ENCODE measurements at regions not wholly inside any gene's neighbourhood (a gene's known extent, or its start where the extent isn't known, plus 50 kb on each side); places are given as distances from the start of the nearest gene placed in this dataset.

DNA sequence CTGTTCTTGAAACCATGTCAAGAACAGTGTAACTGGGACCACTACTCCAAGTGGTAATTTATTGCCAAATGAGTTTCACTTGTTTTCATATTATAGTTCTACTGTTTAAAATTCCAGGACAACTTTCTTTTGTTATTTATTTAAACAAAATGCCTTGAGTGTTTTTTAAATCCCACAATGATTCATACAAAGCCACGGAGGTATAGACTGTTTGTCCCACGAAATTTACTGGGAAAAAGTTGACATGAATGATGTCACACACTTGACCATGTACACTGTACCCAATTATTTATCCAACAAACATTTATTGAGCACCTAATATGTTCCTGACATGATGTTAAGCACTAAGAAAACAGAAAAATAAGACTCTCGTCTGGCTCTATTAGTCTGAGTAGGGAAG lies 243.9 kb upstream of the SIX2 start:
- H3K4me2 ChIP-seq (ENCODE audit: low read length), result no peak overlapping the region
- H3K4me1 ChIP-seq (ENCODE audit: low read length), result no peaks in the 10 kb centered on the region
- no peaks in the 10 kb centered on the region for H4K20me1 ChIP-seq (ENCODE audit: insufficient read depth, low read length)
- no peak overlapping the region for H3K4me3 ChIP-seq (ENCODE audit: low read length)
- H3K79me2 ChIP-seq (ENCODE audit: low read length), result no peaks in the 10 kb centered on the region
- no peak overlapping the region for H3K27ac ChIP-seq (ENCODE audit: low read length)
- no peak overlapping the region for H2AFZ ChIP-seq (ENCODE audit: low read depth, low read length)
- no peaks in the 10 kb centered on the region for H3K9me3 ChIP-seq (ENCODE audit: insufficient read depth, low read length)
- no peak for TF ChIP-seq CTCF (IDR thresholded peaks at IDR 0.05; ENCODE audit: low read depth, low read length)
- TF ChIP-seq EZH2phosphoT487 (IDR thresholded peaks at IDR 0.05; ENCODE audit: low read depth), result no peak
- no peaks in the 10 kb centered on the region for H3K27me3 ChIP-seq (ENCODE audit: low read depth, low read length)
- no peaks in the 10 kb centered on the region for H3K36me3 ChIP-seq (replicated peaks; ENCODE audit: low read depth, low read length)
- H3K9ac ChIP-seq (ENCODE audit: low read length), result no peak overlapping the region

GRCh38 chr2:45250176-45250575 lies 240.9 kb upstream of the SIX2 start:
- Histone ChIP-seq H4K20me1 (ENCODE audit: insufficient read depth, low read length) (no peaks in the 10 kb centered on the region), H3K9ac (ENCODE audit: low read length) (no peak overlapping the region), H3K27me3 (ENCODE audit: low read depth, low read length) (no peaks in the 10 kb centered on the region), H3K27ac (ENCODE audit: low read length) (no peak overlapping the region), H3K9me3 (ENCODE audit: insufficient read depth, low read length) (no peaks in the 10 kb centered on the region), H3K4me3 (ENCODE audit: low read length) (no peak overlapping the region), H3K4me2 (ENCODE audit: low read length) (no peak overlapping the region), H2AFZ (ENCODE audit: low read depth, low read length) (no peak overlapping the region), H3K4me1 (ENCODE audit: low read length) (no peaks in the 10 kb centered on the region), H3K79me2 (ENCODE audit: low read length) (no peaks in the 10 kb centered on the region), H3K36me3 (replicated peaks; ENCODE audit: low read depth, low read length) (no peaks in the 10 kb centered on the region)
- no peak for TF ChIP-seq CTCF (IDR thresholded peaks at IDR 0.05; ENCODE audit: low read depth, low read length)
- TF ChIP-seq EZH2phosphoT487 (IDR thresholded peaks at IDR 0.05; ENCODE audit: low read depth), result no peak

DNA sequence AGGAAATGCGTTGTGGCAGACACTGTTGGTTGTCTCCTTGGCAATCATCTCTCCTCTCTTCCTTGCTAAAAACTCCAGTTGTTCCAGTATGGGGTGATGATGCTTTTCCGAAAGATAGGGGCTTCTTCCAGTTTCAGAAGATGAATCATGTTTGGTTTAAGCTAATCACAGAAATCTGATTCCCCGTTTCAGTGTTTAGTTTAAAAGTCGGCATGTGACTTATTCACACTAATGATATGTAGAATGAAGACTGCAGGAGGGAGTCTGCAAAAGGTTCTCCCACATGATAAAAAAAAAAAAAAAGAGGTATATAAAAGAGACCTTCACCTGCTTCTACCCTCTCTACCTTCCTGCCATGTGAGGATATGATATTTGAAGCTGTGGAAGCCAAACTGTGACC lies 239.0 kb upstream of the SIX2 start:
- no peak overlapping the region for H2AFZ ChIP-seq (ENCODE audit: low read depth, low read length)

GRCh38 chr2:45244928-45245327 lies 235.7 kb upstream of the SIX2 start:
- Histone ChIP-seq H4K20me1 (ENCODE audit: insufficient read depth, low read length) (no peaks in the 10 kb centered on the region), H3K79me2 (ENCODE audit: low read length) (no peaks in the 10 kb centered on the region), H2AFZ (ENCODE audit: low read depth, low read length) (no peak overlapping the region), H3K27ac (ENCODE audit: low read length) (no peak overlapping the region), H3K9me3 (ENCODE audit: insufficient read depth, low read length) (no peaks in the 10 kb centered on the region), H3K9ac (ENCODE audit: low read length) (no peak overlapping the region), H3K27me3 (ENCODE audit: low read depth, low read length) (no peaks in the 10 kb centered on the region; the same call in 1 of the 2 replicates), H3K4me1 (ENCODE audit: low read length) (no peaks in the 10 kb centered on the region), H3K36me3 (replicated peaks; ENCODE audit: low read depth, low read length) (no peaks in the 10 kb centered on the region), H3K4me3 (ENCODE audit: low read length) (no peak overlapping the region), H3K4me2 (ENCODE audit: low read length) (no peak overlapping the region)
- TF ChIP-seq EZH2phosphoT487 (IDR thresholded peaks at IDR 0.05; ENCODE audit: low read depth) (no peak), CTCF (IDR thresholded peaks at IDR 0.05; ENCODE audit: low read depth, low read length) (no peak)

More for the DNA sequence above, 239.0 kb upstream of the SIX2 start:
- no peak overlapping the region for H3K27ac ChIP-seq (ENCODE audit: low read length)
- no peaks in the 10 kb centered on the region for H3K36me3 ChIP-seq (replicated peaks; ENCODE audit: low read depth, low read length)
- no peaks in the 10 kb centered on the region for H3K27me3 ChIP-seq (ENCODE audit: low read depth, low read length)
- H3K4me2 ChIP-seq (ENCODE audit: low read length), result no peak overlapping the region
- H3K9me3 ChIP-seq (ENCODE audit: insufficient read depth, low read length), result no peaks in the 10 kb centered on the region
- no peak overlapping the region for H3K4me3 ChIP-seq (ENCODE audit: low read length)
- H3K79me2 ChIP-seq (ENCODE audit: low read length), result no peaks in the 10 kb centered on the region
- no peak for TF ChIP-seq CTCF (IDR thresholded peaks at IDR 0.05; ENCODE audit: low read depth, low read length)
- TF ChIP-seq EZH2phosphoT487 (IDR thresholded peaks at IDR 0.05; ENCODE audit: low read depth), result no peak
- no peak overlapping the region for H3K9ac ChIP-seq (ENCODE audit: low read length)
- no peaks in the 10 kb centered on the region for H4K20me1 ChIP-seq (ENCODE audit: insufficient read depth, low read length)
- H3K4me1 ChIP-seq (ENCODE audit: low read length), result no peaks in the 10 kb centered on the region
